ENCODE measurements at regions not wholly inside any gene's neighbourhood (a gene's known extent, or its start where the extent isn't known, plus 50 kb on each side); places are given as distances from the start of the nearest gene placed in this dataset.
"Not testable (repeated sequence)": the region's sequence is repeated elsewhere in the genome, so short reads cannot be mapped to it uniquely, and the experiment has no call there.

DNA sequence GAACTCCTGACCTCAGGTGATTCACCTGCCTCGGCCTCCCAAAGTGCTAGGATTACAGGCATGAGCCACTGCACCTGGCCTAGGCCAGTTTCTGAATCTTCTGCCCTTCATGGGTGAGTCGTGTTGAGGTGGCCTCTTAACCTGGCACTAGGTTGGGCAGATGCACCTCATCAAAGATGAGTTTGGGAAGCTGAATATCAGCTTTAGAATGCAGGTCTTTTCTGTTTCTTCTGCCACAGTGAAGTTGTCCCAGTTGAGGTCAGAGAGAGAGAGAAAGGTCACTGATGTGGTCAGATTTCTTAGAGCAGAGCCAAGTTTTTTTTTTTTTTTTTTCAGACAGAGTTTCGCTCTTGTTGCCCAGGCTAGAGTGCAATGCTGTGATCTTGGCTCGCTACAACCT lies 111.3 kb upstream of the WSCD1 start:
- no peak for ATAC-seq (replicated peaks; ENCODE audit: extremely low read depth, poor library complexity, severe bottlenecking)
- peaks cover 10% of the 10 kb centered on the region for H3K9me3 Mint-ChIP-seq
- no peaks in the 10 kb centered on the region for H3K36me3 Mint-ChIP-seq (ENCODE audit: insufficient read depth)
- H3K4me3 Mint-ChIP-seq, result no peak overlapping the region
- no peak overlapping the region for H3K27ac Mint-ChIP-seq (ENCODE audit: low read depth)
- H3K27me3 Mint-ChIP-seq, result peaks cover 62% of the 10 kb centered on the region
- H3K4me1 Mint-ChIP-seq, result no peaks in the 10 kb centered on the region
- no peak for DNase-seq (ENCODE audit: low spot score in 2 of 2)

DNA sequence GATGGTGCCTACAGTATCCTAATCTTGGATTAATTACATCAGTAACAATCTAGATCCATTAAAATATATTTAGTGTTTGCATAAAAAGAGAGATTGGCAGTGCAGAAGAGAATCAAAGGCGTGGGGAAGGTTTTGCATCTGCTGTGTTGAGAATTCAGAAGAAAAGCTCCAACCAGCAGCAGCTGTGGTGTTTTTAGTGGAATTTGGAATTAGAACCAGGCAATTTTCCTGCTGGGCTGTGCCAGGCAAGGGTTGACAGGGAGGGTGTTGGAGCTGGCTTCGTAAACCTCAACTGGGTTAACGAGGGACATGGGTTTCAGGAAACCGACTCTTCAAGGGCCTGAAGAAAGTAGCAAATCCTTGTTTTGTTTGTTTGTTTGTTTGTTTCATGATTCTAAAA lies 107.8 kb upstream of the WSCD1 start:
- H3K27ac Mint-ChIP-seq (ENCODE audit: low read depth), result no peak overlapping the region
- no peak overlapping the region for H3K4me3 Mint-ChIP-seq
- ATAC-seq (replicated peaks; ENCODE audit: extremely low read depth, poor library complexity, severe bottlenecking) (no peak), DNase-seq (ENCODE audit: low spot score in 2 of 2) (no peak)
- H3K4me1 Mint-ChIP-seq, result no peaks in the 10 kb centered on the region
- no peaks in the 10 kb centered on the region for H3K9me3 Mint-ChIP-seq
- H3K27me3 Mint-ChIP-seq, result peaks cover 82% of the 10 kb centered on the region
- no peaks in the 10 kb centered on the region for H3K36me3 Mint-ChIP-seq (ENCODE audit: insufficient read depth)

DNA sequence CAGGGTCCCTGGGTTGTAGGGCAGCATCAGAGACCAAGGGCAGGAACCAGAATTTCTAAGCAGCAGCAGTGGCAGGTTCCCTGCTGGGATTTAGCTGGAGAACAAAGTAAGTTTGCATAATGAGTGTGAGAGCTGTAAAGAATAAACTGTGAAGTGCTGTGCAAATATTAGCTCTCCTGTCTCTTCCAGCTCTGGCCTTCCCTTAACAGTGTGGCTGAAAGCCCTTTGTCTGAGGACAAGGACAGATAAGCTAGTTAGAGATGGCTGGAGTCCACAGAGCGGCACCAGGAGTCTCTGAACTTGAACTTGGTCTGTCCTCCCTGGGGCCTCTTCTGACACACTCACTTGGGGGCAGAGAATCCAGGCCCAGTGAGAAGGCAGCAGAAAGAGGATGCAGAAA lies 98.2 kb upstream of the WSCD1 start:
- H3K9me3 Mint-ChIP-seq, result peaks cover 8% of the 10 kb centered on the region
- DNase-seq (ENCODE audit: low spot score in 2 of 2) (no peak), ATAC-seq (replicated peaks; ENCODE audit: extremely low read depth, poor library complexity, severe bottlenecking) (no peak)
- peaks cover 64% of the 10 kb centered on the region for H3K27me3 Mint-ChIP-seq
- no peak overlapping the region for H3K27ac Mint-ChIP-seq (ENCODE audit: low read depth)
- no peaks in the 10 kb centered on the region for H3K4me1 Mint-ChIP-seq
- no peak overlapping the region for H3K4me3 Mint-ChIP-seq
- H3K36me3 Mint-ChIP-seq (ENCODE audit: insufficient read depth), result no peaks in the 10 kb centered on the region

DNA sequence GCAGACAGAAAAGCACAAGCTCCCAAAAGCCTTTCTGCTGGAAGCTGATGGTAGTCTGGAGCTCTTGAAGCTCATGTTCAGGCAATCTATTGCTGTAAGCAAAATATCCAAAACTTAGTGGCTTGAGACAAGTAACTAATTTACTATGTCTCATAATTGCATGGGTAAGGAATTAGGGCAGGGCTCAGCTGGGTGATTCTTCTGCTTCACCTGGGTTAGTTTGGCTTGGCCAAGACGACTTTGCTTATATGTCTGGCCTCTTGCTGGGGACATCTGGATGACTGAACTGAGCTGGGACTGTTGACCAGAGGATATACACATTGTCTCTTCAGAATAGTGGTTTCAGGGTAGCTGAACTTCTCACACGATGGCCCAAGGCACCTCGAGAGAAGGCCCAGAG lies 96.8 kb upstream of the WSCD1 start:
- Mint-ChIP-seq H3K4me3 (no peak overlapping the region), H3K9me3 (peaks cover 1% of the 10 kb centered on the region), H3K36me3 (ENCODE audit: insufficient read depth) (no peaks in the 10 kb centered on the region), H3K27ac (ENCODE audit: low read depth) (no peak overlapping the region), H3K4me1 (no peaks in the 10 kb centered on the region), H3K27me3 (peaks cover 67% of the 10 kb centered on the region)
- ATAC-seq (replicated peaks; ENCODE audit: extremely low read depth, poor library complexity, severe bottlenecking) (no peak), DNase-seq (ENCODE audit: low spot score in 2 of 2) (no peak)

DNA sequence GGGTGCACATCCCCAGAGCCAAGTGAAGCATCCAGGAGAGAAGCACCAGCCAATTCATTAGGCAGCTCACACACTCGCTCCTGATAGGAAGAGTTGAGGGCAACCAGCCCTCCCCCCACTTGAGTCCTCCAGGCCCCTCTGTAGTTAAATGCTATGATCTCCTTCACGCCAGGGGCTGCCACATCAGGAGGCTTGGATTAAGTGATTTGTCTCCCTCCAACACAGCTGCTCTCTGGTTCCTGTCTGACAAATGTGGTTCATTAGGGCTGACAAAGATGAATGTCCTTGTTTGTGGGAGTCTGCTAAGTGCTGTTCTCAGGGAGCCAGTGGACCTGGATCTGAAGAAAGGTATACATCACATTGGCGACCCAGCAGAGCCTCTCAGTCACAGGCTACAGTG lies 94.5 kb upstream of the WSCD1 start:
- ATAC-seq (replicated peaks; ENCODE audit: extremely low read depth, poor library complexity, severe bottlenecking) (no peak), DNase-seq (ENCODE audit: low spot score in 2 of 2) (no peak)
- Mint-ChIP-seq H3K4me1 (no peaks in the 10 kb centered on the region), H3K36me3 (ENCODE audit: insufficient read depth) (no peaks in the 10 kb centered on the region), H3K4me3 (no peak overlapping the region), H3K27ac (ENCODE audit: low read depth) (no peak overlapping the region), H3K9me3 (no peaks in the 10 kb centered on the region), H3K27me3 (peaks cover 73% of the 10 kb centered on the region)

DNA sequence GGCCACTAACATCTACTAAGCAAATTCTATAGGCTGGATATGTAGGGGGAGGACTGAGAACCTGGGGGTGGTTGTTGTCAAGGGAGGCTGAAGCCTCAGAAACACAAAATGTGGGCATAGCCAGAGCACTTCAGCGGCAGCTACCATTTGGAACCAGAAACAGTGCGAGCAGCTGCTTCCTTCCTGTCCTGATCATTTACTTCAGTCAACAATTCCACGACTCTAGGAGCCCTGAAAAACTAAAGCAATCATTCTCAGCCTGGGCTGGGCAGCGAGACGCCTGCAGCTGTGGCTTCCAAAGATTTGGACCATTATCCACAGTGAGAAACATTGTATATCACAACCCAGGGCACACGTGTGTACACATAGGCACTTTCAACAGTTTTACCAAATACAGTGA lies 93.9 kb upstream of the WSCD1 start:
- DNase-seq (ENCODE audit: low spot score in 2 of 2) (no peak), ATAC-seq (replicated peaks; ENCODE audit: extremely low read depth, poor library complexity, severe bottlenecking) (no peak)
- Mint-ChIP-seq H3K27ac (ENCODE audit: low read depth) (no peak overlapping the region), H3K9me3 (no peaks in the 10 kb centered on the region), H3K4me3 (no peak overlapping the region), H3K4me1 (no peaks in the 10 kb centered on the region), H3K27me3 (peaks cover 78% of the 10 kb centered on the region), H3K36me3 (ENCODE audit: insufficient read depth) (no peaks in the 10 kb centered on the region)

DNA sequence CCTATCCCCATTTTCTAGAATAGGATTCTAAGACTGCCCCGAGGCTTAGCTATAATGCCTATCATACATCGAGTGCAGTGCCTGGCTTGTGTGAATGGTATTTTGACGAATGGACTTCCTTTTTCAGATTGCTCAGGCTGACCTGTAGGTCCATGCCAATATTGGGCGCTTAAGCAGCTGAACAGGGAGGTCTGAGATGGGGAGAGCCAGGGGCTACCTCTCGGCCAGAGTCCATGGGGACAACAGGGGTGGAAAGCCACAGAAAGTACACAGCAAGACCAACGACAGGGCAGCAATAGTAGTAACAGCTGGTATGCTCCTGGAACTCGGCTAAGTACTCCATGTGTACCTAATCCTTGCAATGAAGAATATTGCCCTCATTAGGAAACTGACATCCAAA lies 91.7 kb upstream of the WSCD1 start:
- ATAC-seq (replicated peaks; ENCODE audit: extremely low read depth, poor library complexity, severe bottlenecking) (no peak), DNase-seq (ENCODE audit: low spot score in 2 of 2) (no peak)
- H3K36me3 Mint-ChIP-seq (ENCODE audit: insufficient read depth), result no peaks in the 10 kb centered on the region
- no peaks in the 10 kb centered on the region for H3K4me1 Mint-ChIP-seq
- no peaks in the 10 kb centered on the region for H3K9me3 Mint-ChIP-seq
- H3K4me3 Mint-ChIP-seq, result no peak overlapping the region
- peaks cover 87% of the 10 kb centered on the region for H3K27me3 Mint-ChIP-seq
- H3K27ac Mint-ChIP-seq (ENCODE audit: low read depth), result no peak overlapping the region

DNA sequence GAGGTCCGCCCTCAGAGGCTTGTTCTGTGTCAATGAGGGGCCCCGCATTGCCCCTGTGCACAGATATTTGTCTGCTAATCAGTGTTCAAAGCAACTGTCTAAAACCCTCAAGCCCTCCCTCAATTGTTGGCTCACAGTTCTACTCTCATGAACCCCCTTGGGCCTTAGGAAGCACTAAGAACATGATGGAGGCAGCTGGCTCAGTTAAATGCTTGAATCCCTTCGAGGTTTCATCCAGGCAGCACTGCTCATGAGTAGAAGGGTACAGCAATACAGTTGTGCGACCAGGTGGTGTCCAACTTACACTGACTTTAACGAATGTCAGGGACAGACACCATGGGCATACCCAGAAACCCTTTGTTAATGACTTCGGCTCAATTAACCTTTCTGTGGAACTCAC lies 89.2 kb upstream of the WSCD1 start:
- no peak for DNase-seq (ENCODE audit: low spot score in 2 of 2)
- Mint-ChIP-seq H3K36me3 (ENCODE audit: insufficient read depth) (no peaks in the 10 kb centered on the region), H3K27ac (ENCODE audit: low read depth) (no peak overlapping the region), H3K4me3 (no peak overlapping the region), H3K27me3 (peaks cover 76% of the 10 kb centered on the region), H3K4me1 (no peaks in the 10 kb centered on the region), H3K9me3 (no peaks in the 10 kb centered on the region)
- ATAC-seq (replicated peaks; ENCODE audit: extremely low read depth, poor library complexity, severe bottlenecking), result no peak

DNA sequence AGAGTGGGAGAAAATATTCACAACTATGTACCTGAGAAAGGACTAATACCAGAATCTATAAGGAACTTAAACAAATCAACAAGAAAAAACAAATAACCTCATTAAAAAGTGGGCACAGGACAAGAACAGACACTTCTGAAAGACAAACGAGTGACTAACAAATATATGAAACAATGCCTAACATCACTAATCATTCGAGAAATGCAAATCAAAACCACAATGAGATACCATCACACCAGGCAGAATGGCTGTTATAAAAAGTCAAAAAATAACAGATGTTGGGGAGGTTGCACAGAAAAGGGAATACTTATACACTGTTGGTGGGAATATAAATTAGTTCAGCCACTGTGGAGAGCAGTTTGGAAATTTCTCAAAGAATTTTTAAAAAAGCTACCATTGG lies 83.5 kb upstream of the WSCD1 start:
- ATAC-seq (replicated peaks; ENCODE audit: extremely low read depth, poor library complexity, severe bottlenecking), result no peak
- Mint-ChIP-seq H3K9me3 (no peaks in the 10 kb centered on the region), H3K4me3 (no peak overlapping the region)

DNA sequence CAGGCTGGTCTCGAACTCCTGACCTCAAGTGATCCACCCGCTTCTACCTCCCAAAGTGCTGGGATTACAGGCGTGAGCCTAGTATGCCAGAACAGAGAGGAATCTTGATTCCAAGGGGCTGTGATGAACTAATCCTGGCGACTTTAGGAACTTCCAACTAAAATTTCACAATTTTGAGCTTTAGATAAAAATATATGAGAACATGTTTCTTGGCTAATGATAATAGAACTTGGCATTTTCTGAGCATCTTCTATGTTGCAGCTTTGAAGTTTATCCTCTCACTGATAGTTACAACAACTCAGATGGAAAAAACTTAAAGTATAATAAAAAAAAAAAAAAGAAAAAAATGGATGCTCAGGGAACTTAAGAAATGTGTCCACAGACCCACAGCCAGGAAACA lies 69.8 kb upstream of the WSCD1 start:
- ATAC-seq (replicated peaks; ENCODE audit: extremely low read depth, poor library complexity, severe bottlenecking), result no peak
- H3K4me3 Mint-ChIP-seq, result no peak overlapping the region
- peaks cover 72% of the 10 kb centered on the region for H3K27me3 Mint-ChIP-seq
- no peak for DNase-seq (ENCODE audit: low spot score in 2 of 2)
- no peaks in the 10 kb centered on the region for H3K4me1 Mint-ChIP-seq
- no peaks in the 10 kb centered on the region for H3K9me3 Mint-ChIP-seq
- H3K27ac Mint-ChIP-seq (ENCODE audit: low read depth), result no peak overlapping the region
- no peaks in the 10 kb centered on the region for H3K36me3 Mint-ChIP-seq (ENCODE audit: insufficient read depth)

More for the DNA sequence above, 83.5 kb upstream of the WSCD1 start:
- Mint-ChIP-seq H3K36me3 (ENCODE audit: insufficient read depth) (peaks cover 1% of the 10 kb centered on the region), H3K27ac (ENCODE audit: low read depth) (no peak overlapping the region), H3K27me3 (peaks cover 58% of the 10 kb centered on the region), H3K4me1 (no peaks in the 10 kb centered on the region)
- DNase-seq (ENCODE audit: low spot score in 2 of 2), result no peak

DNA sequence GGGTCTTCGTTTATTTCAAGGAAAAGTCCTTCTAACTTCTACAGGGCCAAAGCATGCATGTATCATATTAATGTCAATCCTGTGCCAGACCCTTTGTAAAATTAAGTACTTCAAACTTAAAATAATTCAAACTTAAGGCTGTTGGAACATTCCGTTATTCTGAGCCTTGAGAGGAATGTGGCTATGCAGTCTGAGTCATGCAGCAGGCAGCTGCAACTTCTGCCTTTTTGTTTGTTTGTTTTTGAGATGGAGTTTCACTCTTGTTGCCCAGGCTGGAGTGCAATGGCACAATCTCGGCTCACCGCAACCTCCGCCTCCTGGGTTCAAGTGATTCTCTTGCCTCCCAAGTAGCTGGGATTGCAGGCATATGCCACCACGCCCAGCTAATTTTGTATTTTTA lies 67.0 kb upstream of the WSCD1 start:
- peaks cover 67% of the 10 kb centered on the region for H3K27me3 Mint-ChIP-seq
- H3K4me1 Mint-ChIP-seq; H3K9me3 Mint-ChIP-seq; H3K36me3 Mint-ChIP-seq (ENCODE audit: insufficient read depth); H3K27ac Mint-ChIP-seq (ENCODE audit: low read depth); DNase-seq (ENCODE audit: low spot score in 2 of 2); ATAC-seq (replicated peaks; ENCODE audit: extremely low read depth, poor library complexity, severe bottlenecking); H3K4me3 Mint-ChIP-seq: not testable (repeated sequence)

DNA sequence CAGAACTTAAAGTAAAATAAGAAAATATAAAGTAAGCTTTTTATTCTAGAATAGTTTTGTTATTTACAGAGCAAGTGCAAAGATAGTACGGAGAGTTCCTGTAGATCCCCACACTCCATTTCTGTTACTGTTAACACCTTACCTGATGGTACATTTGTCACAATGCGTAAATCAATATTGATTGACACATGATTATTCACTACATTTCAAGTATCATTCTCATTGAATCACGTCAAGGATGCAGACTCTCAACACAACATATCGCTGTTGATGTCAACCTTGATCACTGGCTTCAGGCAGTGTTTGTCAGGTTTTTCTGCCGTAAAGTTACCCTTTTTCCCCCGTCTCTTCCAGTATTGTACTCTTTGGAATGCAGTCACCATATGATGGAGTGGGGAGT lies 64.2 kb upstream of the WSCD1 start:
- no peak overlapping the region for H3K4me3 Mint-ChIP-seq
- peaks cover 63% of the 10 kb centered on the region for H3K27me3 Mint-ChIP-seq
- ATAC-seq (replicated peaks; ENCODE audit: extremely low read depth, poor library complexity, severe bottlenecking) (no peak), DNase-seq (ENCODE audit: low spot score in 2 of 2) (no peak)
- no peaks in the 10 kb centered on the region for H3K9me3 Mint-ChIP-seq
- no peaks in the 10 kb centered on the region for H3K36me3 Mint-ChIP-seq (ENCODE audit: insufficient read depth)
- no peaks in the 10 kb centered on the region for H3K4me1 Mint-ChIP-seq
- no peak overlapping the region for H3K27ac Mint-ChIP-seq (ENCODE audit: low read depth)

DNA sequence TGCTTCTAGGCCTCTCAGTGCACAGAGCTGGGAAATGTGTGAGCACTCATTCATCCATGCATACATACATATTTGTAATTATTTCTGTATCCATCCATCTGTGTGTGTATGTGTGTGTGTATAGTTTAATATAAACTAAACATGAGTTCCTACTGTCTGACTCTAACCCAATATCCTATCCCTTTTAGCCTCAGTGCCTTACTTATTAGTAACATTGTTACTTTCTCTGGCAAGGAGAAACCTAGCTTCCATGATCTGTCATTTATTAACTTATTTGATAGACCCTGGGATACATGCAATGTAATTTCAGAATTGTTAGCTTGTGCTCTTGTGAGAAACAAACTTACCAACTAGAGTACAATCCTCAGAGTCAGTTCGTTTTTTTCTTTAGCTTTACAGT lies 59.0 kb upstream of the WSCD1 start:
- Mint-ChIP-seq H3K9me3 (no peaks in the 10 kb centered on the region), H3K27me3 (peaks cover 69% of the 10 kb centered on the region), H3K4me3 (no peak overlapping the region), H3K36me3 (ENCODE audit: insufficient read depth) (no peaks in the 10 kb centered on the region), H3K4me1 (no peaks in the 10 kb centered on the region), H3K27ac (ENCODE audit: low read depth) (no peak overlapping the region)
- no peak for ATAC-seq (replicated peaks; ENCODE audit: extremely low read depth, poor library complexity, severe bottlenecking)
- DNase-seq (ENCODE audit: low spot score in 2 of 2), result no peak

DNA sequence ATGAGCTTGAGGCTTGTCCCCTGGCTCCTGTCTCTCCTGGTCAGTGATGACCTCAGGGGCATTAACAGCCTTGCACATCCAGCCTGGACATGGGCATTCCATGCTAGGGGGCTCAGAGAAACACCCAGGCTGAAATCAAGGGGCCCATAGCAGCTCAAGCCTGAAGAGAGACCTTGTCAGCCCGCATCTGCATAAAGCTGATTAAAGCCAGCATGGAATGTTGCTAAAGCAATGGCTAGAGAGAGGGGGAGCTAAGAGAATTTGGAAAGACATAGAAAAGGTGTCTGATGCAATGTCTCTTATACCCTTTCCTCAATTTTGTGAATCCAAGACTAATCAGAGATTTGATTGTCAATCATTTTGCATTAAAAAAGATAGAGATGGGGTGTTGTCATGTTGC lies 51.4 kb upstream of the WSCD1 start:
- no peak overlapping the region for H3K27ac Mint-ChIP-seq (ENCODE audit: low read depth)
- no peaks in the 10 kb centered on the region for H3K4me1 Mint-ChIP-seq
- H3K27me3 Mint-ChIP-seq, result peaks cover 43% of the 10 kb centered on the region
- H3K9me3 Mint-ChIP-seq, result no peaks in the 10 kb centered on the region
- no peaks in the 10 kb centered on the region for H3K36me3 Mint-ChIP-seq (ENCODE audit: insufficient read depth)
- no peak overlapping the region for H3K4me3 Mint-ChIP-seq
- DNase-seq (ENCODE audit: low spot score in 2 of 2), result no peak
- ATAC-seq (replicated peaks; ENCODE audit: extremely low read depth, poor library complexity, severe bottlenecking), result no peak

All from central memory CD8-positive, alpha-beta T cell (primary cell).